ENCODE measurements at regions not wholly inside any gene's neighbourhood (a gene's known extent, or its start where the extent isn't known, plus 50 kb on each side); places are given as distances from the start of the nearest gene placed in this dataset.

GRCh38 chr12:28650906-28651305 lies 460.6 kb downstream of the CCDC91 start:
- TF ChIP-seq EZH2 (IDR thresholded peaks at IDR 0.05; ENCODE audit: low read length, unreplicated experiment) (no peak), EZH2phosphoT487 (IDR thresholded peaks at IDR 0.05; ENCODE audit: borderline replicate concordance, low read length) (no peak)
- TF ChIP-seq, protein P1, sequence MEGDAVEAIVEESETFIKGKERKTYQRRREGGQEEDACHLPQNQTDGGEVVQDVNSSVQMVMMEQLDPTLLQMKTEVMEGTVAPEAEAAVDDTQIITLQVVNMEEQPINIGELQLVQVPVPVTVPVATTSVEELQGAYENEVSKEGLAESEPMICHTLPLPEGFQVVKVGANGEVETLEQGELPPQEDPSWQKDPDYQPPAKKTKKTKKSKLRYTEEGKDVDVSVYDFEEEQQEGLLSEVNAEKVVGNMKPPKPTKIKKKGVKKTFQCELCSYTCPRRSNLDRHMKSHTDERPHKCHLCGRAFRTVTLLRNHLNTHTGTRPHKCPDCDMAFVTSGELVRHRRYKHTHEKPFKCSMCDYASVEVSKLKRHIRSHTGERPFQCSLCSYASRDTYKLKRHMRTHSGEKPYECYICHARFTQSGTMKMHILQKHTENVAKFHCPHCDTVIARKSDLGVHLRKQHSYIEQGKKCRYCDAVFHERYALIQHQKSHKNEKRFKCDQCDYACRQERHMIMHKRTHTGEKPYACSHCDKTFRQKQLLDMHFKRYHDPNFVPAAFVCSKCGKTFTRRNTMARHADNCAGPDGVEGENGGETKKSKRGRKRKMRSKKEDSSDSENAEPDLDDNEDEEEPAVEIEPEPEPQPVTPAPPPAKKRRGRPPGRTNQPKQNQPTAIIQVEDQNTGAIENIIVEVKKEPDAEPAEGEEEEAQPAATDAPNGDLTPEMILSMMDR (conservative IDR thresholded peaks at IDR 0.05; ENCODE audit: low read depth, low read length): no peak

Measured in PC-3 (cell line).